C4-2B (cell line): ENCODE measurements at regions not wholly inside any gene's neighbourhood (a gene's known extent, or its start where the extent isn't known, plus 50 kb on each side); places are given as distances from the start of the nearest gene placed in this dataset.

Experiments
- H3K27ac ChIP-seq: fragments of 450-650 bp; 2 replicates; pipeline ENCODE4 v1.5.1; 2017
- CTCF ChIP-seq: fragments of 450-650 bp; conservative IDR thresholded peaks from 2 replicates; pipeline ENCODE4 v1.5.1; 2017; ENCODE audit warnings: mild to moderate bottlenecking
- ZFX ChIP-seq: fragments of 450-650 bp; IDR thresholded peaks from 2 replicates; pipeline ENCODE4 v1.6.1; 2017

DNA sequence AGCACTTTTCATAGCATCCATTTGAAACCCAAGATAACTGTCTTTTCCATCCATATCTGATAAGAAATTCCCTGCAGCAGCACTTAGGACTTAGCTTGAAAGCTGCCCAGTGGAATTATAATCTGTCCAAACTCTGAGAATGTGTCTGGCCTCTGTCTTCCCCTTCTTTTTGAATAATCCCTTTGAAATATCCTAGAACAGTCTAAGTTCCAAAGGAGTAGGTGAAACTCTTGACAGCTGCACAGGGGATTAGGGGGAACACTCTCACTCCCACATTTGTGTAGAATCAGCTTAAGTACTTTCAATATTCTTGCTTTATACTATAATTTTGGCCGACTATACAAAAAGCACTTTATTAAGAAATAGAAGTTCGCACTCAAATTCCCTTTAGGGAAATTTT, 157.7 kb downstream of the PAPSS1 start:
- TF ChIP-seq ZFX (no peak), CTCF (no peak)

DNA sequence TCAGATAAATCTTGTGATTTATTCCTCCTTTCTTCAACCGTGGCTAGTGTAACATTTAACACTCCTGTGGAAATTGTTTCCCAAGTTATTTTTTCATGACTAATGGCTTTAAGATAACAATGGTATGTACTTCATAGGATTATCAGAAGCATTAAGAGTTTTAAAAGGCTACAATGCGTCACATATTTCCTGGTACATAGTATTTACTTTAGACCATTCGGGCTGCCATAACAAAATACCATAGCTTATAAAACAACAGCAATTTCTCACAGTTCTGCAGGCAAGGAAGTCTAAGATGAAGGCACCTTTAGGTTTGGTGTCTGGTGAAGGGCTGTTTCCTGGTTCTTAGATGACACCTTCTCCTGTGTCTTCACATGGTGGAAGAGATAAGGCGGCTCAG, 158.6 kb downstream of the PAPSS1 start:
- TF ChIP-seq ZFX: no peak
- no peak for TF ChIP-seq CTCF
- H3K27ac ChIP-seq: no peak overlapping the region

More for the DNA sequence above, 157.7 kb downstream of the PAPSS1 start:
- H3K27ac ChIP-seq: no peak overlapping the region

DNA sequence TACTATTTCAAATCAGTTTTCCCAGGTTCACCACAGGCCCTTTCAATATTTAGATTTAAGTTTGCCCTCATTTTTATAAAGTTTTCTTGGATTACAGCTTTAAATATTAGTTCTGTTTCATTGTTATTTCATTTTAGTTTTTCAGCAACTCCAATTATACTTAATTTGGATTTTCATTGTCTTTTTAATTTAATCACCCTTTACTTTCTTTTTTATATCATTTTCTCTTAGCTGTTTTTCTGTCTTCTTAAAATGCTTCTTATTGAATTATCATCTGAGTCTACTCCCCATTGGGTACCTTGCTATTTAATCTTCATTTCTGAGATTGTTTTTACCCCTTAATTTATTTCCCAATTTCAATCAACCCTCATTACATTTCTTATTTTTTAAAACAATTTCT, 160.4 kb downstream of the PAPSS1 start:
- no peak overlapping the region for H3K27ac ChIP-seq
- TF ChIP-seq CTCF (no peak), ZFX (no peak)

GRCh38 chr4:107552306-107552705, 167.7 kb downstream of the PAPSS1 start:
- no peak for TF ChIP-seq ZFX
- TF ChIP-seq CTCF: no peak
- H3K27ac ChIP-seq: no peak overlapping the region

GRCh38 chr4:107548211-107548905, 171.7 kb downstream of the PAPSS1 start:
- TF ChIP-seq ZFX: no peak
- no peak for TF ChIP-seq CTCF

DNA sequence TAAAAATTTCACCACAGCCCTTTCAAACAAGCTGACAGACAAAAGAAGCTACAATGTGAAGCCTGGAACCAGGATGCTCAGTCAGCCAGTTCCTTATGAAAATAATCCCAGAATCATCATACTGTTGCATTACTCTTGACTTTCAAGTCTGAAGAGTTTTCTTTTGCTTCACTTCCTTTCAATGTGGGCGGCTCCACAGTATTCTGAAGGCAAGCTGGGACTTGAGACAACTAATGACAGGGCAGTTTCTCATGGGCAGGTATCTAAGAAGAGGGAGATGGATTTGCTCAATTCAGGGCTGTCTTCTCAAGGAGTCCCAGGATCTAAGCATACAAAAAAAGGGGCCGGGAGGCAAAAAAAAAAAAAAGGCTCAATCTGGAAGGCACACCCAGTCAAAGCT, 173.4 kb downstream of the PAPSS1 start:
- no peak for TF ChIP-seq CTCF
- TF ChIP-seq ZFX: no peak
- H3K27ac ChIP-seq: no peak overlapping the region

More at GRCh38 chr4:107548211-107548905, 171.7 kb downstream of the PAPSS1 start:
- H3K27ac ChIP-seq: no peak overlapping the region

GRCh38 chr4:107541511-107541910, 178.5 kb downstream of the PAPSS1 start:
- no peak for TF ChIP-seq CTCF
- TF ChIP-seq ZFX: no peak
- H3K27ac ChIP-seq: no peak overlapping the region
